K562 (cell line): ENCODE measurements at regions not wholly inside any gene's neighbourhood (a gene's known extent, or its start where the extent isn't known, plus 50 kb on each side); places are given as distances from the start of the nearest gene placed in this dataset.

Experiments used
- ATAC-seq: fragments of 200-7000 bp; cut with Tn5 transposase; 3 replicates; pipeline ENCODE4 v1.9.1; 2020; ENCODE audit warnings: moderate library complexity
- BruUV-seq: library from RNA; stranded (reverse); fragments of 400-500 nt; replicated peaks from 2 replicates; lab custom pipeline; 2021; lab: Mats Ljungman, UMichigan
- CTCF ChIA-PET: fragments of 300-600 bp; formaldehyde crosslinking; extraction: SDS; loops from one replicate; lab custom pipeline; 2021; ENCODE audit warnings: low intra/inter-chr PET ratio; lab: Yijun Ruan, JAX
- POLR2A ChIA-PET: fragments of 300-600, 350-650 bp; sonication (Branson Sonifier 250); formaldehyde crosslinking; extraction: SDS; loops from one replicate; lab custom pipeline; 2021; ENCODE audit warnings: antibody characterized with exemption, inconsistent platforms; lab: Yijun Ruan, JAX
- DNase-seq, 4 experiments: peaks; one replicate each; pipeline versions ENCODE4 v3.0.0 to v3.0.0-alpha.2; 2011 to 2018; ENCODE audit warnings: low spot score in 3 of 4, mixed read lengths in 3 of 4; ENCODE audit errors: extremely low read depth in 1 of 4
- FAIRE-seq: peaks from 2 replicates; lab custom pipeline; 2011; peaks lifted over from hg19 to GRCh38; lab: Jason Lieb, UNC
- H2AFZ ChIP-seq: 2 replicates; pipeline ENCODE4 v1.6.0; 2011; ENCODE audit warnings: low read depth, low read length, control low read depth, inconsistent platforms
- H3K27ac ChIP-seq: fragments of 200-600 bp; 3 replicates; pipeline ENCODE4 v1.8.0; 2011; ENCODE audit warnings: low read depth, mild to moderate bottlenecking, control low read depth, inconsistent platforms, low read length, moderate library complexity, mixed read lengths; ENCODE audit errors: extremely low read depth
- H3K27me3 ChIP-seq, 2 experiments: fragments of 300-600 bp in 1 of 2; 2 replicates in 1 of 2; 3 replicates in 1 of 2; pipeline versions ENCODE4 v1.6.0 to v1.8.0; 2011; ENCODE audit warnings: inconsistent platforms in 2 of 2, low read length in 2 of 2, mild to moderate bottlenecking in 1 of 2, mixed read lengths in 1 of 2, moderate library complexity in 1 of 2; ENCODE audit not compliant: control insufficient read depth in 2 of 2, insufficient read depth in 2 of 2
- H3K36me3 ChIP-seq: fragments of 300-600 bp; 3 replicates; pipeline ENCODE4 v1.8.0; 2011; ENCODE audit warnings: mild to moderate bottlenecking, low read length, inconsistent platforms; ENCODE audit not compliant: control insufficient read depth, insufficient read depth
- H3K4me1 ChIP-seq, 2 experiments: fragments of 200-600 bp in 1 of 2; replicated peaks in 1 of 2; 2 replicates in 1 of 2; 3 replicates in 1 of 2; pipeline versions ENCODE4 v1.5.1 to v1.8.0; 2011; ENCODE audit warnings: inconsistent platforms in 2 of 2, low read length in 2 of 2, mild to moderate bottlenecking in 1 of 2, mixed read lengths in 1 of 2, moderate library complexity in 1 of 2; ENCODE audit not compliant: control insufficient read depth in 2 of 2, insufficient read depth in 2 of 2
- H3K4me2 ChIP-seq: 2 replicates; pipeline ENCODE4 v1.6.1; 2011; ENCODE audit warnings: low read length, control low read depth, inconsistent platforms, mixed read lengths; ENCODE audit not compliant: insufficient read depth
- H3K4me3 ChIP-seq: fragments of 200-600 bp; sonication (generic), shearing (Covaris generic); 2 replicates; pipeline ENCODE4 v1.5.1; 2016; ENCODE audit warnings: control low read depth, inconsistent platforms
- H3K79me2 ChIP-seq: fragments of 200-600 bp; 3 replicates; pipeline ENCODE4 v1.8.0; 2011; ENCODE audit warnings: low read length, inconsistent platforms; ENCODE audit not compliant: control insufficient read depth, insufficient read depth
- H3K9ac ChIP-seq, 2 experiments: 2 replicates each; pipeline versions ENCODE4 v1.6.0 to v1.6.1; 2011; ENCODE audit warnings: low read depth in 2 of 2, low read length in 2 of 2, control low read depth in 1 of 2, inconsistent platforms in 1 of 2, mild to moderate bottlenecking in 1 of 2, mixed read lengths in 1 of 2; ENCODE audit not compliant: insufficient read depth in 1 of 2
- H3K9me1 ChIP-seq: one replicate; pipeline ENCODE4 v1.6.0; 2011; ENCODE audit warnings: inconsistent platforms, mild to moderate bottlenecking, low read length, moderate library complexity; ENCODE audit not compliant: control insufficient read depth, insufficient read depth
- H3K9me3 ChIP-seq: replicated peaks from 2 replicates; pipeline ENCODE4 v1.5.1; 2011; ENCODE audit warnings: low read depth, low read length, inconsistent platforms; ENCODE audit not compliant: control insufficient read depth, insufficient read depth
- H4K20me1 ChIP-seq: replicated peaks from 2 replicates; pipeline ENCODE4 v1.6.1; 2011; ENCODE audit warnings: low read length, inconsistent platforms, mixed read lengths; ENCODE audit not compliant: control insufficient read depth, insufficient read depth
- ADNP ChIP-seq: fragments of 200-800 bp; sonication (Bioruptor generic); IDR thresholded peaks from 2 replicates; pipeline ENCODE4 v1.6.1; 2016; ENCODE audit warnings: missing genetic modification characterization, missing compliant biosample characterization
- ATF6 ChIP-seq: sonication (generic); formaldehyde crosslinking; IDR thresholded peaks from 2 replicates; pipeline ENCODE4 v1.4.0; 2020; ENCODE audit warnings: mild to moderate bottlenecking, missing genetic modification reagents
- DIDO1 ChIP-seq: fragments of 450-650 bp; IDR thresholded peaks from 2 replicates; pipeline ENCODE4 v1.6.1; 2016; ENCODE audit warnings: low read depth, missing biosample characterization, missing genetic modification characterization
- HSF4 ChIP-seq: fragments of 250-450 bp; sonication (Bioruptor Pico); IDR thresholded peaks from 2 replicates; pipeline ENCODE4 v2.1.2; 2022; ENCODE audit warnings: mild to moderate bottlenecking, moderate library complexity, borderline replicate concordance
- ZBTB11 ChIP-seq, 3 experiments: fragments of 200-800 bp in 1 of 3; fragments of 250-450 bp in 1 of 3; fragments of 450-650 bp in 1 of 3; sonication (Bioruptor Pico) in 1 of 3; sonication (Bioruptor generic) in 1 of 3; formaldehyde crosslinking in 1 of 3; IDR thresholded peaks; 2 replicates each; pipeline versions ENCODE4 v1.6.1 to v1.8.0; 2016 to 2022; ENCODE audit warnings: mild to moderate bottlenecking in 2 of 3, missing genetic modification characterization in 2 of 3, missing compliant biosample characterization in 1 of 3, moderate library complexity in 1 of 3
- ZNF165 ChIP-seq: fragments of 250-450 bp; sonication (Bioruptor Pico); IDR thresholded peaks from 2 replicates; pipeline ENCODE4 v1.4.0; 2020; ENCODE audit warnings: borderline replicate concordance
- WGBS: fragments of 100-300 bp; shearing (Covaris generic); methylation state at CpG from one replicate; pipeline ENCODE4 v1.1.6; 2016; ENCODE audit warnings: low coverage, mixed read lengths; ENCODE audit not compliant: insufficient coverage; ENCODE audit errors: missing lambda C conversion rate; 5-methylcytosine and 5-hydroxymethylcytosine counted together
- in situ Hi-C: fragments of 300-500 bp; cut with MboI; formaldehyde crosslinking; loops from 4 replicates; pipeline ENCODE4 v1.15.0; 2018; ENCODE audit warnings: inconsistent platforms, mixed read lengths
- intact Hi-C: fragments of 100-400 bp; cut with micrococcal nuclease; formaldehyde crosslinking; loops from 2 replicates; pipeline ENCODE4 v1.14.2; 2022

- no TSS peak for BruUV-seq
- intact Hi-C loops = no loop called here
- DNase-seq (no peak), ATAC-seq (no peak), FAIRE-seq (no peak)
- Histone ChIP-seq H3K27ac (no peak overlapping the region), H3K27me3 (no peaks in the 10 kb centered on the region), H3K36me3 (no peaks in the 10 kb centered on the region), H2AFZ (no peak overlapping the region), H3K9ac (no peak overlapping the region), H3K4me2 (no peak overlapping the region), H4K20me1 (no peaks in the 10 kb centered on the region), H3K4me1 (no peaks in the 10 kb centered on the region), H3K79me2 (no peaks in the 10 kb centered on the region), H3K9me1 (no peaks in the 10 kb centered on the region), H3K9me3 (no peaks in the 10 kb centered on the region), H3K4me3 (no peak overlapping the region)
- in situ Hi-C loops = no loop called here
- WGBS = 5% methylated on average over 4 of the region's 4 CpGs
- POLR2A ChIA-PET = no interaction called here
- CTCF ChIA-PET = no interaction called here
- TF ChIP-seq ADNP (tag) (no peak), ATF6 (CRISPR knock-in tag) (no peak), ZNF165 (CRISPR knock-in tag) (no peak), HSF4 (CRISPR knock-in tag) (no peak), DIDO1 (tag) (no peak), ZBTB11 (CRISPR knock-in tag; IDR thresholded peaks at IDR 0.05) (no peak)
These were observed 545.0 kb downstream of the ZPLD1 start for GRCh38 chr3:102979682-102980354.
